Suprapubic skin (tissue), 4 donors: ENCODE measurements at regions not wholly inside any gene's neighbourhood (a gene's known extent, or its start where the extent isn't known, plus 50 kb on each side); places are given as distances from the start of the nearest gene placed in this dataset.

Source experiments
- EP300 ChIP-seq: sonication (generic); formaldehyde crosslinking; IDR thresholded peaks from one replicate; pipeline ENCODE4 v1.6.1; 2017; ENCODE audit warnings: antibody characterized with exemption
- POLR2A ChIP-seq, 2 donors: fragments of 450-650 bp; IDR thresholded peaks; one replicate each; pipeline ENCODE4 v1.6.1; 2017; ENCODE audit warnings: antibody characterized with exemption in 2 of 2, mild to moderate bottlenecking in 2 of 2, moderate library complexity in 2 of 2
- POLR2AphosphoS5 ChIP-seq, 3 donors: sonication (generic); formaldehyde crosslinking; IDR thresholded peaks; one replicate each; pipeline ENCODE4 v1.6.1; 2017; ENCODE audit warnings: antibody characterized with exemption in 3 of 3
- TF ChIP-seq, protein P1 (sequence below), 2 donors: fragments of 200-600 bp in 1 of 2; fragments of 450-650 bp in 1 of 2; sonication (generic) in 1 of 2; IDR thresholded peaks; one replicate each; pipeline ENCODE4 v1.5.1; 2016 to 2019; ENCODE audit warnings: antibody characterized with exemption in 2 of 2, mild to moderate bottlenecking in 1 of 2, moderate library complexity in 1 of 2

DNA sequence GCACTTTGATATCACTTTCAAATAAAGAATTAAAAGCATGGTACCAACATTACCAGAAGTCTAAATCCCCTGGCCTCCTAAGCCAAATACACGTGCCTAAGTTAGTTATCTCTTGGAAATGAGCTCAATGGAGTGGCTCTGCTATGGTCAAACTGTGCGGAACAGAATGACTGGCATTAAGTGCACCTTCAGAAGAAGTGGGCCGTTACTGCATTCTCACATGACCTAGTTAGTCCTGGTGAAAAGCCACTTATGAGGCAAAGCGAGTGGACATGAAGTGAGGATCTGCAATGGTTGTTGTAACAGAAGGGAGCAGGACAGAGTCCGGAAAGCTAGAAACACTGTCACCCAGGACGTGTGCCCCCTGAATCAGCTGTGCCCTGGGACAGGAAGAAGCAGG, 633.1 kb downstream of the IRX1 start:
- TF ChIP-seq, protein P1, sequence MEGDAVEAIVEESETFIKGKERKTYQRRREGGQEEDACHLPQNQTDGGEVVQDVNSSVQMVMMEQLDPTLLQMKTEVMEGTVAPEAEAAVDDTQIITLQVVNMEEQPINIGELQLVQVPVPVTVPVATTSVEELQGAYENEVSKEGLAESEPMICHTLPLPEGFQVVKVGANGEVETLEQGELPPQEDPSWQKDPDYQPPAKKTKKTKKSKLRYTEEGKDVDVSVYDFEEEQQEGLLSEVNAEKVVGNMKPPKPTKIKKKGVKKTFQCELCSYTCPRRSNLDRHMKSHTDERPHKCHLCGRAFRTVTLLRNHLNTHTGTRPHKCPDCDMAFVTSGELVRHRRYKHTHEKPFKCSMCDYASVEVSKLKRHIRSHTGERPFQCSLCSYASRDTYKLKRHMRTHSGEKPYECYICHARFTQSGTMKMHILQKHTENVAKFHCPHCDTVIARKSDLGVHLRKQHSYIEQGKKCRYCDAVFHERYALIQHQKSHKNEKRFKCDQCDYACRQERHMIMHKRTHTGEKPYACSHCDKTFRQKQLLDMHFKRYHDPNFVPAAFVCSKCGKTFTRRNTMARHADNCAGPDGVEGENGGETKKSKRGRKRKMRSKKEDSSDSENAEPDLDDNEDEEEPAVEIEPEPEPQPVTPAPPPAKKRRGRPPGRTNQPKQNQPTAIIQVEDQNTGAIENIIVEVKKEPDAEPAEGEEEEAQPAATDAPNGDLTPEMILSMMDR (IDR thresholded peaks at IDR 0.05): no peak
- no peak for TF ChIP-seq POLR2AphosphoS5 (IDR thresholded peaks at IDR 0.05)
- TF ChIP-seq EP300: no peak
- no peak for TF ChIP-seq POLR2A (IDR thresholded peaks at IDR 0.05)
